Mesenchymal stem cell (in vitro differentiated cells and primary cell): ENCODE measurements at regions not wholly inside any gene's neighbourhood (a gene's known extent, or its start where the extent isn't known, plus 50 kb on each side); places are given as distances from the start of the nearest gene placed in this dataset.

ENCODE experiments used
- DNase-seq: peaks from one replicate; pipeline ENCODE4 v3.0.0-alpha.2; 2013
- H2AFZ ChIP-seq: one replicate; pipeline ENCODE4 v1.6.1; 2013; ENCODE audit warnings: low read depth, mild to moderate bottlenecking, control low read depth, inconsistent platforms, low read length, moderate library complexity
- H2AK5ac ChIP-seq: 2 replicates; pipeline ENCODE4 v1.6.1; 2013; ENCODE audit warnings: low read length, moderate library complexity, mild to moderate bottlenecking, inconsistent platforms; ENCODE audit not compliant: severe bottlenecking
- H2BK120ac ChIP-seq: one replicate; pipeline ENCODE4 v1.6.1; 2013; ENCODE audit warnings: low read depth, mild to moderate bottlenecking, inconsistent platforms, low read length, moderate library complexity
- H2BK12ac ChIP-seq, 2 experiments: one replicate each; pipeline ENCODE4 v1.6.1; 2013; ENCODE audit warnings: inconsistent platforms in 2 of 2, low read length in 2 of 2, mild to moderate bottlenecking in 2 of 2, moderate library complexity in 2 of 2, control low read depth in 1 of 2
- H2BK15ac ChIP-seq: one replicate; pipeline ENCODE4 v1.6.1; 2013; ENCODE audit warnings: mild to moderate bottlenecking, low read depth, inconsistent platforms; ENCODE audit not compliant: poor library complexity, severe bottlenecking
- H2BK5ac ChIP-seq: 2 replicates; pipeline ENCODE4 v1.6.1; 2013; ENCODE audit warnings: low read depth, mild to moderate bottlenecking, low read length, control low read depth, inconsistent platforms; ENCODE audit not compliant: poor library complexity, severe bottlenecking
- H3K14ac ChIP-seq, 2 experiments: one replicate each; pipeline ENCODE4 v1.6.1; 2013; ENCODE audit warnings: inconsistent platforms in 2 of 2, low read length in 2 of 2, control low read depth in 1 of 2, mild to moderate bottlenecking in 1 of 2, moderate library complexity in 1 of 2
- H3K18ac ChIP-seq, 2 experiments: one replicate each; pipeline ENCODE4 v1.6.1; 2013; ENCODE audit warnings: inconsistent platforms in 2 of 2, low read length in 2 of 2, control low read depth in 1 of 2, low read depth in 1 of 2, mild to moderate bottlenecking in 1 of 2
- H3K23ac ChIP-seq, 2 experiments: one replicate each; pipeline ENCODE4 v1.6.1; 2013; ENCODE audit warnings: inconsistent platforms in 2 of 2, low read length in 2 of 2, mild to moderate bottlenecking in 2 of 2, moderate library complexity in 2 of 2, control low read depth in 1 of 2
- H3K27ac ChIP-seq: 2 replicates; pipeline ENCODE4 v1.5.1; 2013; ENCODE audit warnings: mild to moderate bottlenecking, moderate library complexity, low read length, control low read depth, inconsistent platforms; ENCODE audit not compliant: poor library complexity, severe bottlenecking
- H3K27me3 ChIP-seq, 2 experiments: 2 replicates each; pipeline versions ENCODE4 v1.6.1 to v1.7.0; 2013; ENCODE audit warnings: low read length in 2 of 2, mild to moderate bottlenecking in 2 of 2, moderate library complexity in 2 of 2, control low read depth in 1 of 2, inconsistent platforms in 1 of 2; ENCODE audit not compliant: control insufficient read depth in 1 of 2, insufficient read depth in 1 of 2
- H3K36me3 ChIP-seq, 2 experiments: 2 replicates each; pipeline versions ENCODE4 v1.6.1 to v1.7.0; 2013; ENCODE audit warnings: low read length in 2 of 2, control low read depth in 1 of 2, inconsistent platforms in 1 of 2, low read depth in 1 of 2, mild to moderate bottlenecking in 1 of 2; ENCODE audit not compliant: insufficient read depth in 2 of 2, control insufficient read depth in 1 of 2
- H3K4ac ChIP-seq, 2 experiments: one replicate each; pipeline ENCODE4 v1.6.1; 2013; ENCODE audit warnings: inconsistent platforms in 2 of 2, low read length in 2 of 2, mild to moderate bottlenecking in 2 of 2, moderate library complexity in 2 of 2, control low read depth in 1 of 2, low read depth in 1 of 2
- H3K4me1 ChIP-seq: 2 replicates; pipeline ENCODE4 v1.6.1; 2013; ENCODE audit warnings: low read depth, low read length, control low read depth; ENCODE audit not compliant: control insufficient read depth, insufficient read depth
- H3K4me2 ChIP-seq: 2 replicates; pipeline ENCODE4 v1.6.1; 2013; ENCODE audit warnings: low read length, mild to moderate bottlenecking, inconsistent platforms; ENCODE audit not compliant: poor library complexity, severe bottlenecking
- H3K4me3 ChIP-seq, 2 experiments: 2 replicates each; pipeline versions ENCODE4 v1.5.1 to v1.7.0; 2013; ENCODE audit warnings: low read length in 2 of 2, mild to moderate bottlenecking in 2 of 2, control low read depth in 1 of 2, low read depth in 1 of 2; ENCODE audit not compliant: insufficient read depth in 1 of 2
- H3K79me1 ChIP-seq: replicated peaks from 2 replicates; pipeline ENCODE4 v1.6.1; 2013; ENCODE audit warnings: mild to moderate bottlenecking, control low read depth, low read length, inconsistent platforms; ENCODE audit not compliant: poor library complexity, severe bottlenecking
- H3K9ac ChIP-seq: 2 replicates; pipeline ENCODE4 v1.7.0; 2013; ENCODE audit warnings: mild to moderate bottlenecking, low read length, moderate library complexity
- H3K9me3 ChIP-seq: 2 replicates; pipeline ENCODE4 v1.7.0; 2013; ENCODE audit warnings: mild to moderate bottlenecking, low read length; ENCODE audit not compliant: control insufficient read depth
- H4K8ac ChIP-seq: one replicate; pipeline ENCODE4 v1.6.1; 2013; ENCODE audit warnings: inconsistent platforms, mild to moderate bottlenecking, low read length, moderate library complexity
- H4K91ac ChIP-seq: one replicate; pipeline ENCODE4 v1.6.1; 2013; ENCODE audit warnings: mild to moderate bottlenecking, low read length, inconsistent platforms
- WGBS: methylation state at CpG from one replicate; pipeline ENCODE4 v1.1.7; 2013; ENCODE audit warnings: mixed read lengths; 5-methylcytosine and 5-hydroxymethylcytosine counted together

GRCh38 chr21:15257646-15258045 is 192.8 kb upstream of the NRIP1 start:
- H2BK15ac ChIP-seq, result no peak overlapping the region
- H2AK5ac ChIP-seq, result no peak overlapping the region
- H3K9me3 ChIP-seq, result no peaks in the 10 kb centered on the region
- H3K36me3 ChIP-seq, result no peaks in the 10 kb centered on the region
- no peak overlapping the region for H3K14ac ChIP-seq
- H3K4me1 ChIP-seq, result no peaks in the 10 kb centered on the region
- H3K9ac ChIP-seq, result no peak overlapping the region
- H2BK5ac ChIP-seq, result no peak overlapping the region
- no peak overlapping the region for H3K4me3 ChIP-seq
- no peak overlapping the region for H3K4ac ChIP-seq
- H3K27me3 ChIP-seq, result no peaks in the 10 kb centered on the region
- WGBS, result 86% methylated on average over 4 of the region's 4 CpGs
- H2AFZ ChIP-seq, result no peak overlapping the region
- H3K18ac ChIP-seq, result no peak overlapping the region
- no peak overlapping the region for H2BK120ac ChIP-seq
- no peak overlapping the region for H4K8ac ChIP-seq
- H3K23ac ChIP-seq, result no peak overlapping the region
- no peaks in the 10 kb centered on the region for H3K79me1 ChIP-seq
- H4K91ac ChIP-seq, result no peak overlapping the region
- H3K4me2 ChIP-seq, result no peak overlapping the region
- no peak overlapping the region for H3K27ac ChIP-seq
- no peak for DNase-seq
- no peak overlapping the region for H2BK12ac ChIP-seq

DNA sequence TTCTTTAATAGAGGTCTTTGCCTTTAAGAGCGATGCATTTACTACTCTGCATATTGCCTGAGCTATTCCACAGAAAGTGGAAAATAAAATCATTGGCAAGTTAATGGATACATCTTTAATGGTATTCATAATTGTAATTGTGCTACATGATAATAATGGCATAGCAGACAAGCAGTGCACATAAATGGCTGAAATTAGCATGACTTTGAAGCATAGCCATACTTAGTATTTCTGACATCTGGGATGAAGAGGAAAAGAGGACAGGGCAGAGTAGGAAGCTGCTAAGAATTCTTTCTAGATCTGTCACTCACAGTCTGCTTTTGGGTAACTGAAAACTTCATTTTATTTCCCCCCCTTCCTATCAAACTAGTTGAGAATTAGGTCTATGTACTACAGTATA is 195.0 kb upstream of the NRIP1 start:
- no peak overlapping the region for H2AK5ac ChIP-seq

DNA sequence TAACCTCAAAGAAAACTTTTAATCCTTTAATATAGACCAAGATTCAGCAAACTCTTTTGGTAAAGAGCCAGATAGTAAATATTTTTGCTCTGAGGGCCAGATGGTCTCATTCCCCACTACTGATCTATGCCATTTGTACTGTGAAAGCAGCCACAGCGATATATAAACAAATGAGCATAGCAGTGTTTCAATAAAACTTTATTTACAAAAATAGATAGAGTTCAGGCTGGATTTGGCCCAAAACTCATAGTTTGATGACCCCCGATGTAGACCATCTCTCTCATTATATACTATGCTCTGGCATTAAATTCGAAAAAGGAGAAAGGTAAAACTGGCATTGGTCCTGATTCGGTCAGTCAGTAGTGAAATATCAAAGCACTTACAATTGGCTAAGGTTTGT is 195.8 kb upstream of the NRIP1 start:
- H3K27ac ChIP-seq, result no peak overlapping the region
- H2BK120ac ChIP-seq, result no peak overlapping the region
- H3K27me3 ChIP-seq, result no peaks in the 10 kb centered on the region
- H3K4me2 ChIP-seq, result no peak overlapping the region
- H3K18ac ChIP-seq, result no peak overlapping the region
- no peak overlapping the region for H3K4ac ChIP-seq
- H2BK12ac ChIP-seq, result no peak overlapping the region
- no peaks in the 10 kb centered on the region for H3K79me1 ChIP-seq
- no peak overlapping the region for H4K91ac ChIP-seq
- no peak for DNase-seq
- no peak overlapping the region for H2AFZ ChIP-seq
- no peak overlapping the region for H2AK5ac ChIP-seq
- WGBS, result 93% methylated on average over 2 of the region's 4 CpGs
- no peaks in the 10 kb centered on the region for H3K4me1 ChIP-seq
- H2BK5ac ChIP-seq, result no peak overlapping the region
- H3K36me3 ChIP-seq, result no peaks in the 10 kb centered on the region
- H3K9ac ChIP-seq, result no peak overlapping the region
- H3K23ac ChIP-seq, result no peak overlapping the region
- H3K4me3 ChIP-seq, result no peak overlapping the region
- no peaks in the 10 kb centered on the region for H3K9me3 ChIP-seq
- no peak overlapping the region for H2BK15ac ChIP-seq
- no peak overlapping the region for H4K8ac ChIP-seq
- H3K14ac ChIP-seq, result no peak overlapping the region

More for the DNA sequence above, 195.0 kb upstream of the NRIP1 start:
- no peak overlapping the region for H2BK15ac ChIP-seq
- no peak for DNase-seq
- no peaks in the 10 kb centered on the region for H3K9me3 ChIP-seq
- 100% methylated on average over 1 of the region's 1 CpG for WGBS
- H3K27ac ChIP-seq, result no peak overlapping the region
- no peak overlapping the region for H2AFZ ChIP-seq
- H3K9ac ChIP-seq, result no peak overlapping the region
- no peak overlapping the region for H2BK12ac ChIP-seq
- H2BK5ac ChIP-seq, result no peak overlapping the region
- no peak overlapping the region for H3K14ac ChIP-seq
- no peak overlapping the region for H3K4me3 ChIP-seq
- no peaks in the 10 kb centered on the region for H3K4me1 ChIP-seq
- H4K8ac ChIP-seq, result no peak overlapping the region
- no peak overlapping the region for H4K91ac ChIP-seq
- no peaks in the 10 kb centered on the region for H3K36me3 ChIP-seq
- H3K79me1 ChIP-seq, result no peaks in the 10 kb centered on the region
- H2BK120ac ChIP-seq, result no peak overlapping the region
- H3K18ac ChIP-seq, result no peak overlapping the region
- no peak overlapping the region for H3K4me2 ChIP-seq
- H3K27me3 ChIP-seq, result no peaks in the 10 kb centered on the region
- no peak overlapping the region for H3K23ac ChIP-seq
- H3K4ac ChIP-seq, result no peak overlapping the region

GRCh38 chr21:15264084-15264665 is 199.4 kb upstream of the NRIP1 start:
- no peak overlapping the region for H2BK120ac ChIP-seq
- 63% methylated on average over 2 of the region's 2 CpGs for WGBS
- no peak overlapping the region for H2BK12ac ChIP-seq
- H3K4me2 ChIP-seq, result no peak overlapping the region
- no peak overlapping the region for H3K4me3 ChIP-seq
- H3K9me3 ChIP-seq, result no peaks in the 10 kb centered on the region
- H2AK5ac ChIP-seq, result no peak overlapping the region
- H4K8ac ChIP-seq, result no peak overlapping the region
- no peak overlapping the region for H3K4ac ChIP-seq
- H2BK15ac ChIP-seq, result no peak overlapping the region
- H3K27ac ChIP-seq, result no peak overlapping the region
- no peak overlapping the region for H3K9ac ChIP-seq
- H3K14ac ChIP-seq, result no peak overlapping the region
- no peak overlapping the region for H2AFZ ChIP-seq
- no peak overlapping the region for H4K91ac ChIP-seq
- no peaks in the 10 kb centered on the region for H3K4me1 ChIP-seq
- H2BK5ac ChIP-seq, result no peak overlapping the region
- H3K36me3 ChIP-seq, result no peaks in the 10 kb centered on the region
- H3K18ac ChIP-seq, result no peak overlapping the region
- DNase-seq, result no peak
- H3K79me1 ChIP-seq, result no peaks in the 10 kb centered on the region
- no peak overlapping the region for H3K23ac ChIP-seq
- H3K27me3 ChIP-seq, result no peaks in the 10 kb centered on the region
